Spleen (tissue), 11 donors: ENCODE measurements at regions not wholly inside any gene's neighbourhood (a gene's known extent, or its start where the extent isn't known, plus 50 kb on each side); places are given as distances from the start of the nearest gene placed in this dataset.
A peak's percentile ranks its signal among the peaks of the same experiment; 100 is the strongest.

Experiments used
- DNase-seq: peaks from one replicate; pipeline ENCODE4 v3.0.0-alpha.2; 2020
- H3K27ac ChIP-seq, 8 donors: fragments of 200-600 bp; sonication (generic) in 7 of 8; 1 replicate in 4 of 8; 2 replicates in 4 of 8; pipeline versions ENCODE4 v1.5.0 to v1.8.0; 2016 to 2021; ENCODE audit warnings: inconsistent platforms in 4 of 8, mild to moderate bottlenecking in 4 of 8, moderate library complexity in 1 of 8
- H3K27me3 ChIP-seq, 7 donors: fragments of 200-600 bp; sonication (generic) in 6 of 7; replicated peaks in 1 of 7; 1 replicate in 4 of 7; 2 replicates in 3 of 7; pipeline versions ENCODE4 v1.5.0 to v1.8.0; 2016 to 2021; ENCODE audit warnings: inconsistent platforms in 3 of 7, mild to moderate bottlenecking in 1 of 7
- H3K36me3 ChIP-seq, 6 donors: fragments of 200-600 bp; sonication (generic) in 5 of 6; 1 replicate in 4 of 6; 2 replicates in 2 of 6; pipeline versions ENCODE4 v1.5.0 to v1.8.0; 2016 to 2021; ENCODE audit warnings: inconsistent platforms in 2 of 6
- H3K4me1 ChIP-seq, 6 donors: fragments of 200-600 bp; sonication (generic) in 5 of 6; 1 replicate in 3 of 6; 2 replicates in 3 of 6; pipeline versions ENCODE4 v1.5.0 to v1.8.0; 2016 to 2021; ENCODE audit warnings: inconsistent platforms in 3 of 6
- H3K4me3 ChIP-seq, 8 donors: fragments of 200-600 bp; sonication (generic) in 7 of 8; 1 replicate in 4 of 8; 2 replicates in 4 of 8; pipeline versions ENCODE4 v1.5.0 to v1.8.0; 2016 to 2021; ENCODE audit warnings: inconsistent platforms in 4 of 8, mild to moderate bottlenecking in 4 of 8, moderate library complexity in 2 of 8
- H3K9me3 ChIP-seq, 8 donors: fragments of 200-600 bp; sonication (generic) in 7 of 8; 1 replicate in 4 of 8; 2 replicates in 4 of 8; pipeline versions ENCODE4 v1.5.0 to v1.8.0; 2016 to 2021; ENCODE audit warnings: inconsistent platforms in 4 of 8
- POLR2A ChIP-seq, 3 donors: fragments of 450-650 bp; IDR thresholded peaks; one replicate each; pipeline ENCODE4 v1.5.1; 2017; ENCODE audit warnings: antibody characterized with exemption in 3 of 3, mild to moderate bottlenecking in 1 of 3
- POLR2AphosphoS5 ChIP-seq, 3 donors: sonication (generic); formaldehyde crosslinking; IDR thresholded peaks; one replicate each; pipeline ENCODE4 v1.5.1; 2017; ENCODE audit warnings: antibody characterized with exemption in 3 of 3
- WGBS, 5 donors: extraction: QIAGEN DNeasy Blood & Tissue Kit in 3 of 5; methylation state at CpG; one replicate each; pipeline versions ENCODE4 v1.1.5 to v1.1.7; 2013 to 2018; 5-methylcytosine and 5-hydroxymethylcytosine counted together
- intact Hi-C: fragments of 100-400 bp; cut with DNase I; formaldehyde crosslinking; loops from one replicate; pipeline ENCODE4 v1.15.0; 2023; ENCODE audit warnings: low total_unique reads
- TF ChIP-seq, protein P1 (sequence below), 11 experiments: fragments of 200-600 bp in 7 of 11; fragments of 450-650 bp in 4 of 11; sonication (generic) in 4 of 11; IDR thresholded peaks in 8 of 11; conservative IDR thresholded peaks in 3 of 11; 1 replicate in 7 of 11; 2 replicates in 4 of 11; pipeline versions ENCODE4 v1.4.0 to v1.8.0; 2016 to 2021; ENCODE audit warnings: antibody characterized with exemption in 11 of 11, inconsistent platforms in 4 of 11, mild to moderate bottlenecking in 1 of 11
- donor health status: healthy with polysubstance abuse.
- donor health status: DM: no; HTN: no; CAD: no; lungs with moderate emphysema.
- donor health status: DM: no; HTN: no; CAD: no.
- donor health status: Bipolar disorder and iron deficiency.
- donor health status: healthy.
- donor health status: DM: no; HTN: no; CAD: no.
- donor health status: DM: yes; HTN: yes; CAD: no.

- WGBS, 5 donors: 71 to 84% (median 75%) methylated on average over 4 to 5 of the region's 5 CpGs
- no peak for DNase-seq
- intact Hi-C loops: no loop called here
- H3K9me3 ChIP-seq: no peaks in the 10 kb centered on the region
- peak overlapping the region in 1 of 8 donors; percentile 4 for H3K4me3 ChIP-seq
- H3K27me3 ChIP-seq: no peaks in the 10 kb centered on the region
- peak overlapping the region in 4 of 8 donors; percentile 1 to 42 (median 28) for H3K27ac ChIP-seq
- TF ChIP-seq POLR2A (IDR thresholded peaks at IDR 0.05) (no peak), POLR2AphosphoS5 (IDR thresholded peaks at IDR 0.05) (no peak)
- TF ChIP-seq, protein P1, sequence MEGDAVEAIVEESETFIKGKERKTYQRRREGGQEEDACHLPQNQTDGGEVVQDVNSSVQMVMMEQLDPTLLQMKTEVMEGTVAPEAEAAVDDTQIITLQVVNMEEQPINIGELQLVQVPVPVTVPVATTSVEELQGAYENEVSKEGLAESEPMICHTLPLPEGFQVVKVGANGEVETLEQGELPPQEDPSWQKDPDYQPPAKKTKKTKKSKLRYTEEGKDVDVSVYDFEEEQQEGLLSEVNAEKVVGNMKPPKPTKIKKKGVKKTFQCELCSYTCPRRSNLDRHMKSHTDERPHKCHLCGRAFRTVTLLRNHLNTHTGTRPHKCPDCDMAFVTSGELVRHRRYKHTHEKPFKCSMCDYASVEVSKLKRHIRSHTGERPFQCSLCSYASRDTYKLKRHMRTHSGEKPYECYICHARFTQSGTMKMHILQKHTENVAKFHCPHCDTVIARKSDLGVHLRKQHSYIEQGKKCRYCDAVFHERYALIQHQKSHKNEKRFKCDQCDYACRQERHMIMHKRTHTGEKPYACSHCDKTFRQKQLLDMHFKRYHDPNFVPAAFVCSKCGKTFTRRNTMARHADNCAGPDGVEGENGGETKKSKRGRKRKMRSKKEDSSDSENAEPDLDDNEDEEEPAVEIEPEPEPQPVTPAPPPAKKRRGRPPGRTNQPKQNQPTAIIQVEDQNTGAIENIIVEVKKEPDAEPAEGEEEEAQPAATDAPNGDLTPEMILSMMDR (IDR thresholded peaks at IDR 0.05 in 8 of 11, conservative IDR thresholded peaks at IDR 0.05 in 3 of 11): no peak
- no peaks in the 10 kb centered on the region for H3K36me3 ChIP-seq
- H3K4me1 ChIP-seq: no peaks in the 10 kb centered on the region
Observed at GRCh38 chr2:7552825-7553570, 635.8 kb downstream of the RNF144A start.

DNA sequence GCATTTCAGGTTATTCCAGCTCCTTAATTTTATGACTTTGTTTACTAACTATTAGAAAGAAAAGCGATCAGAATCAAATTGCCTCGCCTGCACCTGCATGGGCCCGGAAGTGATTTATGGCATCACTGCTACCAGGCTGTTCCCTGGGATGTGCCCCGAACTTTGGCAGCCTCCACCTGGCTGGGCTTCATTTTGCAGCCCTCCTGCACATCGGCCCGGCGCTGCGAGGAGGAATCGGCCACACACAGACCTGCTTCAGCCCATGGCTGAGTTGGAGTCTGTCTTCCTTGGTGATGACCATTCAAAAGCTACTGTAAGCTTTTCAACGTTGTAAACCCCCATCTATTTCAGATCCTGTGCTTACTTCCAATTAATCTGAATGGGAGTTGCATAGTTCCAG lies 638.0 kb downstream of the RNF144A start:
- H3K27ac ChIP-seq: no peak overlapping the region
- TF ChIP-seq POLR2AphosphoS5 (IDR thresholded peaks at IDR 0.05) (no peak), POLR2A (IDR thresholded peaks at IDR 0.05) (no peak)
- TF ChIP-seq, protein P1 (IDR thresholded peaks at IDR 0.05 in 8 of 11, conservative IDR thresholded peaks at IDR 0.05 in 3 of 11): no peak
- no peaks in the 10 kb centered on the region for H3K9me3 ChIP-seq
- no peak overlapping the region for H3K4me3 ChIP-seq
- H3K27me3 ChIP-seq: no peaks in the 10 kb centered on the region
- 85 to 95% (median 91%) methylated on average over 10 of the region's 10 CpGs for WGBS, 5 donors
- no peaks in the 10 kb centered on the region for H3K36me3 ChIP-seq
- H3K4me1 ChIP-seq: peaks cover 0 to 3% (median 0%) of the 10 kb centered on the region in 6 donors
- no peak for DNase-seq
- intact Hi-C loops: no loop called here

GRCh38 chr2:7557376-7557775 lies 640.2 kb downstream of the RNF144A start:
- no peaks in the 10 kb centered on the region for H3K27me3 ChIP-seq
- no peaks in the 10 kb centered on the region for H3K9me3 ChIP-seq
- H3K27ac ChIP-seq: no peak overlapping the region
- H3K4me1 ChIP-seq: peaks cover 0 to 3% (median 0%) of the 10 kb centered on the region in 6 donors
- DNase-seq: no peak
- TF ChIP-seq POLR2A (IDR thresholded peaks at IDR 0.05): no peak
- TF ChIP-seq POLR2AphosphoS5 (IDR thresholded peaks at IDR 0.05): no peak
- TF ChIP-seq, protein P1 (IDR thresholded peaks at IDR 0.05 in 8 of 11, conservative IDR thresholded peaks at IDR 0.05 in 3 of 11): no peak
- intact Hi-C loops: no loop called here
- H3K36me3 ChIP-seq: no peaks in the 10 kb centered on the region
- H3K4me3 ChIP-seq: no peak overlapping the region

- no peaks in the 10 kb centered on the region for H3K36me3 ChIP-seq
- no peaks in the 10 kb centered on the region for H3K9me3 ChIP-seq
- WGBS, 5 donors: 67 to 94% (median 87%) methylated on average over 1 of the region's 1 CpG
- no peaks in the 10 kb centered on the region for H3K27me3 ChIP-seq
- DNase-seq: no peak
- no peak for TF ChIP-seq POLR2AphosphoS5 (IDR thresholded peaks at IDR 0.05)
- TF ChIP-seq, protein P1 (IDR thresholded peaks at IDR 0.05 in 8 of 11, conservative IDR thresholded peaks at IDR 0.05 in 3 of 11): no peak
- TF ChIP-seq POLR2A (IDR thresholded peaks at IDR 0.05): no peak
- intact Hi-C loops: no loop called here
- peaks cover 0 to 3% (median 0%) of the 10 kb centered on the region in 6 donors for H3K4me1 ChIP-seq
- H3K4me3 ChIP-seq: no peak overlapping the region
- H3K27ac ChIP-seq: no peak overlapping the region
Observed at GRCh38 chr2:7559791-7560190, 642.6 kb downstream of the RNF144A start.
